PC-3 (cell line): ENCODE measurements at regions not wholly inside any gene's neighbourhood (a gene's known extent, or its start where the extent isn't known, plus 50 kb on each side); places are given as distances from the start of the nearest gene placed in this dataset.

Source experiments
- CTCF ChIP-seq: fragments of 300-600 bp; sonication (generic); conservative IDR thresholded peaks from 2 replicates; pipeline ENCODE4 v1.5.1; 2017; ENCODE audit warnings: antibody characterized with exemption, low read depth, mild to moderate bottlenecking, low read length
- EZH2 ChIP-seq: fragments of 300-600 bp; sonication (generic); IDR thresholded peaks from one replicate; pipeline ENCODE4 v1.6.1; 2017; ENCODE audit warnings: antibody characterized with exemption, mild to moderate bottlenecking, low read length; ENCODE audit not compliant: unreplicated experiment

GRCh38 chr10:21263839-21264238, 261.6 kb downstream of the SKIDA1 start:
- no peak for TF ChIP-seq EZH2
- TF ChIP-seq CTCF, result no peak
